RWPE2 (cell line): ENCODE measurements at regions not wholly inside any gene's neighbourhood (a gene's known extent, or its start where the extent isn't known, plus 50 kb on each side); places are given as distances from the start of the nearest gene placed in this dataset.

Experiments
- ATAC-seq: fragments of 200-7000 bp; cut with Tn5 transposase; 3 replicates; pipeline ENCODE4 v1.9.1; 2021; ENCODE audit warnings: low read depth
- DNase-seq: peaks from one replicate; pipeline ENCODE4 v3.0.0-alpha.2; 2020; ENCODE audit warnings: low spot score
- H3K27ac ChIP-seq: fragments of 450-650 bp; 2 replicates; pipeline ENCODE4 v1.5.1; 2017; ENCODE audit warnings: mild to moderate bottlenecking; ENCODE audit not compliant: poor library complexity, severe bottlenecking
- H3K27me3 ChIP-seq: fragments of 250-450 bp; sonication (Bioruptor Pico); 2 replicates; pipeline ENCODE4 v1.5.1; 2021; ENCODE audit warnings: mild to moderate bottlenecking, moderate library complexity; ENCODE audit not compliant: insufficient read depth, poor library complexity, severe bottlenecking
- H3K36me3 ChIP-seq: fragments of 250-450 bp; sonication (Bioruptor Pico); 2 replicates; pipeline ENCODE4 v1.5.1; 2020; ENCODE audit warnings: low read depth, mild to moderate bottlenecking, moderate library complexity
- H3K4me1 ChIP-seq: fragments of 250-450 bp; sonication (Bioruptor Pico); 2 replicates; pipeline ENCODE4 v1.5.1; 2021; ENCODE audit warnings: mild to moderate bottlenecking, moderate library complexity; ENCODE audit not compliant: insufficient read depth, poor library complexity, severe bottlenecking
- H3K4me3 ChIP-seq: fragments of 250-450 bp; sonication (Bioruptor Pico); 2 replicates; pipeline ENCODE4 v1.5.1; 2021; ENCODE audit warnings: mild to moderate bottlenecking, moderate library complexity; ENCODE audit not compliant: severe bottlenecking
- H3K9me3 ChIP-seq: fragments of 250-450 bp; sonication (Bioruptor Pico); 2 replicates; pipeline ENCODE4 v1.5.1; 2021; ENCODE audit warnings: mild to moderate bottlenecking, moderate library complexity; ENCODE audit not compliant: severe bottlenecking
- TF ChIP-seq, protein P1 (sequence below): fragments of 450-650 bp; IDR thresholded peaks from one replicate; pipeline ENCODE4 v1.5.1; 2017; ENCODE audit warnings: mild to moderate bottlenecking, moderate library complexity; ENCODE audit not compliant: poor library complexity, severe bottlenecking

DNA sequence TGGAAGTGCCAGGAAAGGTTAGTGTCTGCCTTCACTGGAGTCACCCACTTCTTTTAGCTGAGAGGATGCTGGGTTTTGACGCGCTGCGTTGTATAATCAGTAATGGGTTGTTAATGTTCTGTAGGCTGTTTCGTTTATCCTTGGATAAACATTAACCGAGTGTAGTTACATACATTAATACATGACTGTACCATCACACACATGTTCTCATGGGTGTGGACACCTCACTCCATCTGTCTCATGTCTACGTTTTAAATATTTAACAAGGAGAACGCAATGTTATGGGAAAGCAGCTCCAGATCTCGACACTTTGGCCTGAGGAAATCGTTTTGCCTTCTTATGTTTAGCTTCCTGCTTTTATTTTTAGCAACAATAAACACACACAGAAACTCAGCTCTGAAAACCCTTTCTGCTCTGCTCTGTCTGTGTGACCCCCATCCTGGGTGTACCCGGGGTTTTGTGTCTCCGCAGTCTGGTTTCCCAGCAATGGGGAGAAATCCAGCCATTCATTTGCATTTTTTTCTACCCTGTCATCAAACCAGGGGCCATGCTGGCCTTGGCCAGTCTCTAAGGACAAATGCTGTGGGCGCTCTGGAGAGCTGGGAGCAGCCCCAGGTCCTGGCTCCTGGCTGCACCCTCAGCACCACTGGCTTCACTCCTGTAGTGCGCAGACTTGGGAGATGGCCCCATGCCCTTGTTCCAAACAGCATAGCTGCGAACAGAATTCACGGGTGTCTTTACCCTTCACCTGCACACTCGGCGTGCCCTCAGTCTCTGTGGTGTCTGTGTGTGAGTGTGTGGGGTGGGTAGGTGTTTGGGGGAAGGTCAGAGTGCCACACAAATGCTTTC, 110.8 kb downstream of the ERMARD start:
- ATAC-seq (no peak), DNase-seq (no peak)
- no peaks in the 10 kb centered on the region for H3K9me3 ChIP-seq
- no peak overlapping the region for H3K27ac ChIP-seq
- H3K36me3 ChIP-seq: no peaks in the 10 kb centered on the region
- H3K27me3 ChIP-seq: no peaks in the 10 kb centered on the region
- peaks cover 4% of the 10 kb centered on the region for H3K4me1 ChIP-seq
- TF ChIP-seq, protein P1, sequence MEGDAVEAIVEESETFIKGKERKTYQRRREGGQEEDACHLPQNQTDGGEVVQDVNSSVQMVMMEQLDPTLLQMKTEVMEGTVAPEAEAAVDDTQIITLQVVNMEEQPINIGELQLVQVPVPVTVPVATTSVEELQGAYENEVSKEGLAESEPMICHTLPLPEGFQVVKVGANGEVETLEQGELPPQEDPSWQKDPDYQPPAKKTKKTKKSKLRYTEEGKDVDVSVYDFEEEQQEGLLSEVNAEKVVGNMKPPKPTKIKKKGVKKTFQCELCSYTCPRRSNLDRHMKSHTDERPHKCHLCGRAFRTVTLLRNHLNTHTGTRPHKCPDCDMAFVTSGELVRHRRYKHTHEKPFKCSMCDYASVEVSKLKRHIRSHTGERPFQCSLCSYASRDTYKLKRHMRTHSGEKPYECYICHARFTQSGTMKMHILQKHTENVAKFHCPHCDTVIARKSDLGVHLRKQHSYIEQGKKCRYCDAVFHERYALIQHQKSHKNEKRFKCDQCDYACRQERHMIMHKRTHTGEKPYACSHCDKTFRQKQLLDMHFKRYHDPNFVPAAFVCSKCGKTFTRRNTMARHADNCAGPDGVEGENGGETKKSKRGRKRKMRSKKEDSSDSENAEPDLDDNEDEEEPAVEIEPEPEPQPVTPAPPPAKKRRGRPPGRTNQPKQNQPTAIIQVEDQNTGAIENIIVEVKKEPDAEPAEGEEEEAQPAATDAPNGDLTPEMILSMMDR: no peak
- H3K4me3 ChIP-seq: no peak overlapping the region

DNA sequence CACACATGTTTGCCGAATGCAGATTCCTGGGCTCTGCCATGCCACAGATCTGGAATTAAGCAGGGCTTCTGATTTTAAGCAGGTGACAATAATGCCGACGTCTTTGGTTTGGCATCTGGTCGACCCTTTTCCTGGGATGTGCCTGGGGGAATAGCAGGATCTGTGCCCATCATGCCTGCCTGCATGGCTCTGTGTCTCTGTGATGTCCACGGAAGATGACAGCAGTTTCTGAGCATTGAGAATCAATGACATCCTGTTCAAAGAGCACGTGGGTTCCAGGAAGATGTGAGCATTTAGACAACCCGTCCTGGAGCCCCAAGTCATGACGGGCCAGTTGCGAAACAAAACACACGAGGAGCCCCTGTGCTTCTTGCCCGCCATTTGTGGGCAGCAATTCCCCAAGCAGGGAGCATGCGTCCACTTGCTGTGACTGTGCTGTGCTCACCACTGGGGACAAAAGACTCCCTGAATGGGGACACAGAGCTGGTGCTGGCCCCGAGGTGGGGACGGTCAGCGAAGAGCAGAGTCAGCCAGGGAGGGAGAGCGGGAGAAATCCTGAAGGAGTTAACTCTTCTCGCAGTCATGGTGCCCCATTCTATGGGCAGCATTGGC, 110.1 kb downstream of the ERMARD start:
- DNase-seq (no peak), ATAC-seq (no peak)
- H3K36me3 ChIP-seq: no peaks in the 10 kb centered on the region
- no peak overlapping the region for H3K4me3 ChIP-seq
- H3K9me3 ChIP-seq: no peaks in the 10 kb centered on the region
- no peaks in the 10 kb centered on the region for H3K27me3 ChIP-seq
- TF ChIP-seq, protein P1: no peak
- H3K27ac ChIP-seq: no peak overlapping the region
- H3K4me1 ChIP-seq: peaks cover 4% of the 10 kb centered on the region

DNA sequence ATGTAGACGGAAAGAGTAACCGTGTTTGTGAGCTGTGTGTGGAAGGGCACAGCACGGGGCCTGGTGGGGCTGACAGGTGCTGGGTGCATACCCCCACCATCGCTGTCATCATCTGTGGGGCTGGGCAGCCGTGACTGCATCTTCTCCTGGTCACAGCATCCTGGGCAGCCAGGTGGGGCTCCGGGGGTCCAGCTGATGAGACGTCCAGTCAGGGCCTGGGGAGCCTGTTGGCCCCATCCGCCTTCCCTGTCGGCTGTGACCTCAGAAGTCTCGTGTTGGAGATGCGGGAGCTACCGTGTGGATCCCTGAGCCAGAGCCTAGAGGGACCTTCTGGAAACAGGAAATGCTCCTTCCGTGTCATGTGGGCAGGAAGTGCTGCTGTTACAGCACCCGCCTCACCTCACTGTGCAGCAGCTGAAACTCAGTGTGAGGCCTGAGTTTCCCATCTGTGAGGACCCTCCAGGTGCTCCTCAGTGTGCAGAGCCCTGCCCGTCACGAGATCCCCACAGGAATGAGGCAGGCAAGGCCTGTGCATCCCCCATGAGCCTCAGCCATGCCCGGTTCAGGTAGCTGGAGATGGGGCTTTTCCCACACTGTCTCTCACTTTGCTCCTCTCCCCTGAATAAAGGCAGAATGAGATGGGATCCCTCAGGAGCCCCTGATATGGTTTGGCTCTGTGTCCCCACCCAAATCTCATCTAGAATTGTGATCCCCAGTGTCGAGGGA, 108.7 kb downstream of the ERMARD start:
- H3K36me3 ChIP-seq: no peaks in the 10 kb centered on the region
- H3K27me3 ChIP-seq: no peaks in the 10 kb centered on the region
- H3K4me1 ChIP-seq: peaks cover 4% of the 10 kb centered on the region
- no peak for DNase-seq
- H3K9me3 ChIP-seq: no peaks in the 10 kb centered on the region
- ATAC-seq: no peak
- H3K27ac ChIP-seq: no peak overlapping the region
- no peak overlapping the region for H3K4me3 ChIP-seq
- TF ChIP-seq, protein P1: no peak

DNA sequence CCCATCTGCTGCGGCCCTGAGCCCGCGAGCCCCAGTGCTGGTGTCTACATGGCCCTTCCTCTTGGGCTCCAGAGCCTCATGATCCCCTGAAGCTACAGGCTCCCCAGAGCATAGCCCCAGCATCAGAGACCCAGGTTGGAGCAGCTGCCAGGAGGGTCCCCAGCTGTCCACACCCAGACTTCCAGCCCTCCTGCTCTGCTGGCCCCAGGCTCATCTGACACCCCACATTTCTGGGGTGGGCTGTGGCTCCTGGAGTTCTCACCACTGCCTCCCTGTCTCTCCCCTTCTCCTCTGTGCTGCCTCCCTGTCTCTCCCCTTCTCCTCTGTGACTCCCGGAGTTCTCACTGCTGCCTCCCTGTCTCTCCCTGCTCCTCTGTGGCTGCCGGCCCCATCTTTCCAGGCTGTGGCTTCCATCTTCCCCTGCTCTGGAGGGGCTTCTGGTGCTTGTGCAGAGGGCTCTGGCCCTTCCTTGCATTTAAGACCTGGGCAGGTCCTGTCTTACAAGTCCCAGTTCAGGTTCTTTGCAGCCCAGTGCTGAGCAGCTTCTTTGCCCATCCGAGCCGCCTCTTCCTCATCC, 108.1 kb downstream of the ERMARD start:
- Histone ChIP-seq H3K4me3 (no peak overlapping the region), H3K27me3 (no peaks in the 10 kb centered on the region), H3K27ac (no peak overlapping the region), H3K9me3 (no peaks in the 10 kb centered on the region), H3K36me3 (no peaks in the 10 kb centered on the region), H3K4me1 (peaks cover 4% of the 10 kb centered on the region)
- ATAC-seq (no peak), DNase-seq (no peak)
- TF ChIP-seq, protein P1: no peak
